ENCODE measurements at regions not wholly inside any gene's neighbourhood (a gene's known extent, or its start where the extent isn't known, plus 50 kb on each side); places are given as distances from the start of the nearest gene placed in this dataset.
"Not testable (repeated sequence)": the region's sequence is repeated elsewhere in the genome, so short reads cannot be mapped to it uniquely, and the experiment has no call there.

DNA sequence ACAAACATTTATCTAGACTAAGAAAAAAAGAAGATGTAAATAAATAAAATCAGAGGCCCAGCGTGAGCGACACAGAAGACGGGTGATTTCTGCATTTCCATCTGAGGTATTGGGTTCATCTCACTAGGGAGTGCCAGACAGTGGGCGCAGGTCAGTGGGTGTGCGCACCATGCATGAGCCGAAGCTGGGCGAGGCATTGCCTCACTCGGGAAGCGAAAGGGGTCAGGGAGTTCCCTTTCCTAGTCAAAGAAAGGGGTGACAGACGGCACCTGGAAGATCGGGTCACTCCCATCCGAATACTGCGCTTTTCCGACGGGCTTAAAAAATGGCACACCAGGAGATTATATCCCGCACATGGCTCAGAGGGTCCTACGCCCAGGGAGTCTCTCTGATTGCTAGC lies 79.5 kb upstream of the ABCD2 start:
- DNase-seq (ENCODE audit: low spot score) = not testable (repeated sequence)

DNA sequence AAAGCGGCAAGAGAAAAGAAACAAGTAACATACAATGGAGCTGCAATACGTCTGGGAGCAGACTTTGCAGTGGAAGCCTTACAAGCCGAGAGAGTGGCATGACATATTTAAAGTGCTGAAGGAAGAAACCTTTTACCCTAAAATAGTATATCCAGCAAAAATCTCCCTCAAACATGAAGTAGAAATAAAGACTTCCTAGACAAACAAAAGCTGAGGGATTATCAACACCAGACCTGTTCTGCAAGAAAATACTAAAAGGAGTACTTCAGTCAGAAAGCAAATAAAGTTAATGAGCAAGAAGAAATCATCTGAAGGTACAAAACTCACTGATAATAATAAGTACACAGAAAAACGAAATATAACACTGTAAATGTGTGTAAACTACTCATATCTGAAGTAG lies 77.5 kb upstream of the ABCD2 start:
- DNase-seq (ENCODE audit: low spot score) = no peak

DNA sequence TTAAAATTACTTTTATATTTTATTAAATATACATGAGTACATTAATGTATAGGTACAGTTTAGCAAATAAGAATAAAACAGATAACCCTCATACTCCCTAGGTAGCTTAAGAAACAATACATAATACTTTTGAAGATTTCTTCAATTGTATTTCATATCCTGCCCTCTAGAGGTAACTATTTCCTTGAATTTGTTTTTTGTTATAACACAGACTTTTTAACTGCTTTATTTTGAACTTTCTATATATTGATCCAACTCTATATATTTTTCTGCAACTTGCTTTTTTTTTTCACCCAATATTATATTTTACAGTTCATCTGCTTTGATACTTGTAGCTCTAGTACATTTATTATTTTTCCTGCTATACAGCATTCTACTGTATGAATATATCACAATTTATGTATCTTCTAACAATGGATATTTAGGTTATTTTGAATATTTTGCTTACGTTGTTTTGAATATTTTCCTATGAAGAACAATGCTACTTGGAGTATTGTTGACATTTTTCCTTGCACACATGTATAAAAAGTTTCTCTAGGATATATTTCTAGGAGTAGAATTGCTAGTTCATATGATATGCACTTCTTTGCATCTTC lies 72.8 kb upstream of the ABCD2 start:
- peak; percentile 14 for DNase-seq (ENCODE audit: low spot score)

DNA sequence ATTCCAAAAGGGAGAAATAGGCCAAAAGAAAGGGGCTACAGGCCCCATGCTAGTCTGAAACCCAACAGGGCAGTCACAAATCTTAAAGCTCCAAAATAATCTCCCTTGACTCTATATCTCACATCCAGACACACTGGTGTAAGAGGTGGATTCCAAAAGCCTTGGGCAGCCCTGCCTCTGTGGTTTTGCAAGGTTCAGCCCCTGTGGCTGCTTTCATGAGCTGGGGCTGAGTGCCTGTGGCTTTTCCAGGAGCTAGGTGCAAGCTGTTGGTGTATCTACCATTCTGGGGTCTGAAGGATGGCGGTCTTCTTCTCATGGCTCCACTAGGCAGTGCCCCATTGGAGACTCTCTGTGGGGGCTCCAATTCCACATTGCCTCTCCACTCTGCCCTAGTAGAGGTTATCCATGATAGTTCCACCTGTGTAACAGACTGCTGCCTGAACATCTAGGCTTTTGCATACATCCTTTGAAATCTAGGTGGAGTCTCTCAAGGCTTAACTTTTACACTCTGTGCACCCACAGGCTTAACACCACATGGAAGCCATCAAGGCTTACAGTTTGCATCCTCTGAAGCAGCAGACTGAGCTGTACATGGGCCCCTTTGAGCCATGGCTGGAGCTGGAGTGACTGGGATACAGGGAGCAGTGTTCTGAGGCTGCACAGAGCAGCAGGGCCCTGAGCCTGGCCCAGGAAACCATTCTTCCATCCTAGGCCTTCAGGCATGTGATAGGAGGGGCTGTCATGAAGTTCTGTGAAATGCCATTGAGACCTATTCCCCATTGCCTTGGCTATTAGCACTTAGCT lies 66.5 kb upstream of the ABCD2 start:
- no peak for DNase-seq (ENCODE audit: low spot score)

DNA sequence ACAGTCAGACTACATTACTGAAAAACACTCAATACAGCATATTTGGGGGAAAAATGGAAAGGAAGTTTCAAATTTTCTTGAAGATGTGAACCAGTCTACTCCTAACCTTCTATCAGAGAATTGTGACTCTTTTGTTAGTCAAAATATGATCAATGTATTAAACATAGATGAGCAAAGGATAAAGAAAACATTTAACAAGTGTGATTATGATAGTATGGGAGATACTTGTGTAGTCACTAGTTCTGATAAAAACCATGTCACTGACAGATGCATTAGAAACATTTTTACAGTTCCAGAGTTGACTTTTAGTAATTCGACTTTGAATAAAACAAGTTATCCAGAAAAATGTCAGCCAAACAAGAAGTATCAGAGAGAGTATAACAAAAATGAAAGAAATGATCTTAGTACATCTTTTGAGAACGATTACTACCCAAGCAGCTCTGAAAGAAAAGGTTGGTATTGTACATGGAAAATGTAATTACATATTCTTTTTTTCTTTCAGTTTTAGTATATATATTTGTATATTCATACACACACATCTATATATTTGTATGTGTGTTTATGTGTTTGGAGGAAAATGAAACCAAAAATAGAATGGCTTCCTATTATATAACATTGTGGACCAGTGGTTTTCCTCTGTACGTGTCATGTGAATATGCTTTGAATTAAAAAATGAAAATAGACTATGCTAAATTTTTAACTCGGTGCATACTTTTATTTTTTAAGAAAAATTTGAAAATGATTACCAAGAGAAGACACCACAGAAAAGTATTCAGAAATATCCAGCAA lies 63.3 kb upstream of the ABCD2 start:
- no peak for DNase-seq (ENCODE audit: low spot score)

DNA sequence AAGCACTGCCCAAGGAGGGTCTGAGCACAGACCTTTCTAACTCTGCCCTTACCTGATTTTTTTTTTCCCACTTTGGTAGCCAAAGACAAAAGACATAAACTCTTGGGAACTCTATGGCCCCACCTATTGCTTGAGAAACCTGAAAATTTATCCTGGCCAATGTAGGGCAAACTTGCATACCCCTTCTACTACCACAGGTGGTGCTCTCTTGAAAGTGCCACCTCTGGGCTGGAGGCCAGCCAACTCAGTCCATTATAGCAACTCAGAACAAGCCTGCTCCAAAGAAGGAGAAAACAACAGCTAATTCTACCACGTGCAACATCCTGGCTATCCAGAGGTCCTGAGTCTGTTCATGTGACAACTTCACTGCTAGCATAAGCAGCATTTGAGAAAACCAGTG lies 55.7 kb upstream of the ABCD2 start:
- no peak for DNase-seq (ENCODE audit: low spot score)

DNA sequence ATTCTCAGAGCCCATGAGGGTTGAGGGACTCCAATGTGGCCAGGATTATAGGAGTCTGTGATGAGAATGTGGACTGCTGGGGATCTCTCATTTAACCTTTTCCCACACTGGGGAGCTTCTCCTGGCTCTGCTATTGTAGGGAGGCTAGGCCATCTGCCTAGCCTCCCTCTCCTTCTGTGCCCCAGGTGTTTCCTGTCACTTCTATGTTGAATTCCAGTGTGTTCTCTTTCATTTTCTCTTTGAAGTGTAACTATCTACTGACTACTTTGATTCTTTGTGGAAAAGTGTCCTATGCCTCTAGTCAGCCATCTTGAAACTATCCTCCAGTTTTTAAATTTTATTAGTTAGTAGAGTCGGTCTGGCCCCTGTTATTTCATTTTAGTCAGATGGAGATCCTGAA lies 53.4 kb upstream of the ABCD2 start:
- no peak for DNase-seq (ENCODE audit: low spot score)

DNA sequence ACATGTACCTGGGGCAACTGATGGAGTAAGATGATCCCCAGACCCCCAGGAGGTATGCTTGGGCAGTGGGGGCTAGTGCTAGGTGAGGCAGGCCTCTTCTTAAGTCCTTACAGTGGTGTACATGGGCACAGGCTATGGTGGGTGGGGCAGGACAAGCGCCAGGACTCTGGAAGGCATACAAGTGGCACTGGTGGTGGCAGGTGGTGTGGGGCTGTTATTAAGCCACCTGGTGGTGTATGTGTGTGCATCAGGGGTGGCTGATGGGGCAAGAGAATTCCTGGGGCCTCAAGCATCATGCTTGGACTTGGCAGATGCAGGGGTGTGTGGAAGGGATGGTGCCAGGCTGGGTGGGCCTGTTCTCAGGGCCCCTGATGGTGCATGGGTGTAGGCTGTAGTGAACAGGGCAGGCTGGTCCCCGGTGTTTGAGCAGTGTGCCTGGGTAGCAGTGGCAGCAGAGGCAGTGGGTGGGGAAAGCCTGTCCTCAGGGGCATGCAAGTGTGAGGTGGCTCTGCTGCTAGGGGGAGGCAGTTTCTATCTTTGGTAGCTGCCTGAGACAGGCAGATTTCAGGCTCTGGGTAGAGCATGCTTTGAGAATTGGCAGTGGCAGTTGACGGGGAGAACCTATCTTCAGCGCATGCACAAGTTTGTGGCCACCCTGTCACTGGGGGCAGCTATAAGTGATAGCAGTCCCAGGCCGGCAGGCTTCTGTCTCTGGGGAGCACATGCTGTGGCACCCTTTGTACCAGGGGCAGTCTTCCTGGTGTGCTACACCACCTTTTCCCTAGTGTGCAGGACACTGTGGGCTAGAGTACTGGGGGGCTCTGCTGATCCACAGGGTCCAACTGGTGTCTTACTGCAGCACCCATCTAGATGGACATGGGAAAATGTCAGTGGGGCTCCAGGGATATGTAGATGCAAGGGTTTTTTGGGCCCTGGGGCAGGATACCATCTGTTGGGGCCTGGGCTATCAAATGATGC lies 52.6 kb upstream of the ABCD2 start:
- no peak for DNase-seq (ENCODE audit: low spot score)

DNA sequence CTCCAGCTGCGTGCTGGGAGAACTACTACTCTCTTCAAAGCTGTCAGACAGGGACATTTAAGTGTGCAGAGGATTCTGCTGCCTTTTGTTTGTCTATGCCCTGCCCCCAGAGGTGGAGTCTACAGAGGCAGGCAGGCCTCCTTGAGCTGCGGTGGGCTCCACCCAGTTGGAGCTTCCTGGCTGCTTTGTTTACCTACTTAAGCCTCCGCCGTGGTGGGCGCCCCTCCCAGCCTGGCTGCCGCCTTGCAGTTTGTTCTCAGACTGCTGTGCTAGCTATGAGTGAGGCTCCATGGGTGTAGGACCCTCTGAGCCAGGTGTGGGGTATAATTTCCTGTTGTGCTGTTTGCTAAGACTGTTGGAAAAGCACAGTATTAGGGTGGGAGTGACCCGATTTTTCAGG lies 49.9 kb upstream of the ABCD2 start:
- not testable (repeated sequence) for DNase-seq (ENCODE audit: low spot score)

Measured in SW480 (cell line).